Suprapubic skin (tissue), 4 donors: ENCODE measurements at regions not wholly inside any gene's neighbourhood (a gene's known extent, or its start where the extent isn't known, plus 50 kb on each side); places are given as distances from the start of the nearest gene placed in this dataset.

ENCODE experiments used
- POLR2A ChIP-seq, 2 donors: fragments of 450-650 bp; IDR thresholded peaks; one replicate each; pipeline ENCODE4 v1.6.1; 2017; ENCODE audit warnings: antibody characterized with exemption in 2 of 2, mild to moderate bottlenecking in 2 of 2, moderate library complexity in 2 of 2
- POLR2AphosphoS5 ChIP-seq, 3 donors: sonication (generic); formaldehyde crosslinking; IDR thresholded peaks; one replicate each; pipeline ENCODE4 v1.6.1; 2017; ENCODE audit warnings: antibody characterized with exemption in 3 of 3
- TF ChIP-seq, protein P1 (sequence below), 2 donors: fragments of 200-600 bp in 1 of 2; fragments of 450-650 bp in 1 of 2; sonication (generic) in 1 of 2; IDR thresholded peaks; one replicate each; pipeline ENCODE4 v1.5.1; 2016 to 2019; ENCODE audit warnings: antibody characterized with exemption in 2 of 2, mild to moderate bottlenecking in 1 of 2, moderate library complexity in 1 of 2

DNA sequence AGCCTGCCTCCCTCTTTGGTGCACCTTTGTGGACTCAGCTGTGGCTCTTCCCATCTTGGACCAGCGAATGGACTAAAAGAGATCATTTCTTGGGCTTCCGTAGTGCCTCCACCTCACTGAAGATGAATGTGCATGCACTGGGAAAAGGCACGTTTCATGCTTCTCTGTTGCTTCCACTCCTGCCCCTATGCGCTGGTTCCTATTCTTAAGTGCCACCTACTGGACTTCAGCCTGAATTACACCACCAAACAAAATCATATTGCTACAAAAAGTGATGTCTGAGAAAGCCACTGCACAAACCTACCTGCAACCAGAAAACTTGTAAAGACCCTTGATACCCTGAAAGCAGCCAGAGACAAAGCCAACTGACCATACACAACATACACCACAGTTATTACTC lies 695.6 kb downstream of the TSN start:
- TF ChIP-seq POLR2A (IDR thresholded peaks at IDR 0.05) (no peak), POLR2AphosphoS5 (IDR thresholded peaks at IDR 0.05) (no peak)
- TF ChIP-seq, protein P1, sequence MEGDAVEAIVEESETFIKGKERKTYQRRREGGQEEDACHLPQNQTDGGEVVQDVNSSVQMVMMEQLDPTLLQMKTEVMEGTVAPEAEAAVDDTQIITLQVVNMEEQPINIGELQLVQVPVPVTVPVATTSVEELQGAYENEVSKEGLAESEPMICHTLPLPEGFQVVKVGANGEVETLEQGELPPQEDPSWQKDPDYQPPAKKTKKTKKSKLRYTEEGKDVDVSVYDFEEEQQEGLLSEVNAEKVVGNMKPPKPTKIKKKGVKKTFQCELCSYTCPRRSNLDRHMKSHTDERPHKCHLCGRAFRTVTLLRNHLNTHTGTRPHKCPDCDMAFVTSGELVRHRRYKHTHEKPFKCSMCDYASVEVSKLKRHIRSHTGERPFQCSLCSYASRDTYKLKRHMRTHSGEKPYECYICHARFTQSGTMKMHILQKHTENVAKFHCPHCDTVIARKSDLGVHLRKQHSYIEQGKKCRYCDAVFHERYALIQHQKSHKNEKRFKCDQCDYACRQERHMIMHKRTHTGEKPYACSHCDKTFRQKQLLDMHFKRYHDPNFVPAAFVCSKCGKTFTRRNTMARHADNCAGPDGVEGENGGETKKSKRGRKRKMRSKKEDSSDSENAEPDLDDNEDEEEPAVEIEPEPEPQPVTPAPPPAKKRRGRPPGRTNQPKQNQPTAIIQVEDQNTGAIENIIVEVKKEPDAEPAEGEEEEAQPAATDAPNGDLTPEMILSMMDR (IDR thresholded peaks at IDR 0.05): no peak
